Subcutaneous abdominal adipose tissue (tissue), 5 donors: ENCODE measurements at regions not wholly inside any gene's neighbourhood (a gene's known extent, or its start where the extent isn't known, plus 50 kb on each side); places are given as distances from the start of the nearest gene placed in this dataset.

Source experiments
- H3K27ac ChIP-seq: one replicate; pipeline ENCODE4 v1.7.0; 2013; ENCODE audit warnings: low read depth, mild to moderate bottlenecking, inconsistent platforms, low read length, moderate library complexity
- H3K27me3 ChIP-seq, 5 donors: one replicate each; pipeline ENCODE4 v1.7.0; 2013; ENCODE audit warnings: low read length in 5 of 5, inconsistent platforms in 1 of 5; ENCODE audit not compliant: control insufficient read depth in 5 of 5, insufficient read depth in 4 of 5
- H3K36me3 ChIP-seq, 5 donors: one replicate each; pipeline ENCODE4 v1.7.0; 2013; ENCODE audit warnings: low read length in 5 of 5; ENCODE audit not compliant: control insufficient read depth in 5 of 5, insufficient read depth in 5 of 5
- H3K4me1 ChIP-seq, 5 donors: one replicate each; pipeline ENCODE4 v1.7.0; 2013; ENCODE audit warnings: low read length in 5 of 5, mild to moderate bottlenecking in 3 of 5, moderate library complexity in 1 of 5; ENCODE audit not compliant: control insufficient read depth in 5 of 5, insufficient read depth in 5 of 5
- H3K4me3 ChIP-seq, 5 donors: one replicate each; pipeline ENCODE4 v1.7.0; 2013; ENCODE audit warnings: low read length in 5 of 5, low read depth in 1 of 5
- H3K9ac ChIP-seq, 5 donors: one replicate each; pipeline ENCODE4 v1.7.0; 2013; ENCODE audit warnings: low read length in 5 of 5, mild to moderate bottlenecking in 4 of 5, moderate library complexity in 3 of 5
- H3K9me3 ChIP-seq, 5 donors: one replicate each; pipeline ENCODE4 v1.7.0; 2013; ENCODE audit warnings: low read length in 5 of 5; ENCODE audit not compliant: control insufficient read depth in 5 of 5
- donor health status: healthy.
- donor health status: healthy.
- donor health status: healthy.
- donor health status: healthy.
- donor health status: healthy.

GRCh38 chr9:105911104-105911911, 217.0 kb downstream of the TMEM38B start:
- no peak overlapping the region for H3K9ac ChIP-seq
- H3K4me1 ChIP-seq: peaks cover 0 to 18% (median 10%) of the 10 kb centered on the region in 5 donors
- H3K27ac ChIP-seq: no peak overlapping the region
- no peaks in the 10 kb centered on the region for H3K9me3 ChIP-seq
- no peaks in the 10 kb centered on the region for H3K27me3 ChIP-seq
- H3K36me3 ChIP-seq: no peaks in the 10 kb centered on the region
- no peak overlapping the region for H3K4me3 ChIP-seq

GRCh38 chr9:105912157-105912862, 218.0 kb downstream of the TMEM38B start:
- Histone ChIP-seq H3K4me3 (no peak overlapping the region), H3K27me3 (no peaks in the 10 kb centered on the region), H3K9me3 (no peaks in the 10 kb centered on the region), H3K27ac (no peak overlapping the region), H3K4me1 (peaks cover 0 to 18% (median 10%) of the 10 kb centered on the region in 5 donors), H3K36me3 (no peaks in the 10 kb centered on the region), H3K9ac (no peak overlapping the region)

- Histone ChIP-seq H3K27me3 (no peaks in the 10 kb centered on the region), H3K9me3 (no peaks in the 10 kb centered on the region), H3K9ac (no peak overlapping the region), H3K4me1 (peaks cover 0 to 18% (median 10%) of the 10 kb centered on the region in 5 donors), H3K36me3 (no peaks in the 10 kb centered on the region), H3K4me3 (no peak overlapping the region), H3K27ac (no peak overlapping the region)
Observed at GRCh38 chr9:105912863-105913516, 218.6 kb downstream of the TMEM38B start.

GRCh38 chr9:105921057-105921726, 226.9 kb downstream of the TMEM38B start:
- no peaks in the 10 kb centered on the region for H3K36me3 ChIP-seq
- no peak overlapping the region for H3K4me3 ChIP-seq
- no peak overlapping the region for H3K27ac ChIP-seq
- H3K9me3 ChIP-seq: no peaks in the 10 kb centered on the region
- no peaks in the 10 kb centered on the region for H3K4me1 ChIP-seq
- no peaks in the 10 kb centered on the region for H3K27me3 ChIP-seq
- H3K9ac ChIP-seq: no peak overlapping the region

GRCh38 chr9:105928416-105928815, 234.1 kb downstream of the TMEM38B start:
- Histone ChIP-seq H3K9ac (no peak overlapping the region), H3K4me1 (peaks cover 0 to 7% (median 3%) of the 10 kb centered on the region in 5 donors), H3K4me3 (no peak overlapping the region), H3K27ac (no peak overlapping the region), H3K9me3 (no peaks in the 10 kb centered on the region), H3K36me3 (no peaks in the 10 kb centered on the region), H3K27me3 (no peaks in the 10 kb centered on the region)

GRCh38 chr9:105930011-105930627, 235.8 kb downstream of the TMEM38B start:
- H3K4me3 ChIP-seq: no peak overlapping the region
- H3K9ac ChIP-seq: no peak overlapping the region
- H3K27ac ChIP-seq: no peak overlapping the region
- H3K36me3 ChIP-seq: no peaks in the 10 kb centered on the region
- no peaks in the 10 kb centered on the region for H3K9me3 ChIP-seq
- no peaks in the 10 kb centered on the region for H3K27me3 ChIP-seq
- peaks cover 0 to 7% (median 3%) of the 10 kb centered on the region in 5 donors for H3K4me1 ChIP-seq

GRCh38 chr9:105932276-105932675, 237.9 kb downstream of the TMEM38B start:
- Histone ChIP-seq H3K36me3 (no peaks in the 10 kb centered on the region), H3K4me1 (peaks cover 0 to 7% (median 3%) of the 10 kb centered on the region in 5 donors), H3K9me3 (no peaks in the 10 kb centered on the region), H3K27me3 (no peaks in the 10 kb centered on the region), H3K27ac (no peak overlapping the region), H3K9ac (no peak overlapping the region), H3K4me3 (no peak overlapping the region)

- Histone ChIP-seq H3K9ac (no peak overlapping the region), H3K9me3 (peaks cover 0 to 14% (median 8%) of the 10 kb centered on the region in 5 donors), H3K36me3 (no peaks in the 10 kb centered on the region), H3K4me3 (no peak overlapping the region), H3K27ac (no peak overlapping the region), H3K4me1 (no peaks in the 10 kb centered on the region), H3K27me3 (no peaks in the 10 kb centered on the region)
Observed at GRCh38 chr9:105950448-105950847, 256.1 kb downstream of the TMEM38B start.

GRCh38 chr9:105950894-105951293, 256.6 kb downstream of the TMEM38B start:
- H3K27ac ChIP-seq: no peak overlapping the region
- H3K9me3 ChIP-seq: peaks cover 0 to 14% (median 8%) of the 10 kb centered on the region in 5 donors
- no peak overlapping the region for H3K9ac ChIP-seq
- H3K4me1 ChIP-seq: no peaks in the 10 kb centered on the region
- no peaks in the 10 kb centered on the region for H3K36me3 ChIP-seq
- H3K4me3 ChIP-seq: no peak overlapping the region
- H3K27me3 ChIP-seq: no peaks in the 10 kb centered on the region
